Type B pancreatic cell (in vitro differentiated cells): ENCODE measurements at regions not wholly inside any gene's neighbourhood (a gene's known extent, or its start where the extent isn't known, plus 50 kb on each side); places are given as distances from the start of the nearest gene placed in this dataset.

ENCODE experiments used
- DNase-seq: peaks from one replicate; pipeline ENCODE4 v3.0.0; 2021; ENCODE audit warnings: mixed read lengths; ENCODE audit not compliant: unreplicated experiment; ENCODE audit errors: extremely low spot score
- H3K27ac Mint-ChIP-seq: 2 replicates; pipeline ENCODE4 v1.8.0; 2021; ENCODE audit warnings: mild to moderate bottlenecking, mixed read lengths
- H3K27me3 Mint-ChIP-seq: 2 replicates; pipeline ENCODE4 v1.8.0; 2021; ENCODE audit warnings: mixed read lengths
- H3K36me3 Mint-ChIP-seq: 2 replicates; pipeline ENCODE4 v1.8.0; 2021; ENCODE audit warnings: mixed read lengths
- H3K4me1 Mint-ChIP-seq: one replicate; pipeline ENCODE4 v1.8.0; 2021; ENCODE audit warnings: mixed read lengths; ENCODE audit not compliant: unreplicated experiment
- H3K4me3 Mint-ChIP-seq: 2 replicates; pipeline ENCODE4 v1.8.0; 2021; ENCODE audit warnings: mild to moderate bottlenecking, mixed read lengths
- H3K9me3 Mint-ChIP-seq: 2 replicates; pipeline ENCODE4 v1.8.0; 2021; ENCODE audit warnings: mixed read lengths
- CTCF ChIP-seq: fragments of 200-600 bp; sonication (generic); conservative IDR thresholded peaks from 2 replicates; pipeline ENCODE4 v1.5.0; 2021; ENCODE audit warnings: antibody characterized with exemption, mild to moderate bottlenecking

DNA sequence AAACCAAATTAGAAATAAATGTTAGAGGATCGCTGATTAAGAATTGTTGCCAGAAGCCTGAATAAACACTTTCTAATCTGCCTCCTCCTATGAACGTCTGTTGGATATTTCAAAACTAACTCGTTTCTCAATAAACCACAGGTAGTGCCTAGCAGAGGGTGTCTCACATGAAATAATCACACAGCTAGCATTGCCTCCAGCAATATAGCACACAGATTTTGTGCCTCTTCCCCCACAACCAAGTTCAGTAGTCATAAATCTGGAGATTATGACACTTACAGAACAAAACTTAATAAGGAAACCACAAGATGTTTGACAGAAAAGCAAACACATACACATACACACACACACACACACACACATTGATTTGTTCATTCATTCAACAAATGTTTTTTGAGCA lies 173.2 kb upstream of the CDH10 start:
- H3K27me3 Mint-ChIP-seq, result no peaks in the 10 kb centered on the region
- no peak overlapping the region for H3K4me3 Mint-ChIP-seq
- H3K9me3 Mint-ChIP-seq, result peaks cover 3% of the 10 kb centered on the region
- H3K27ac Mint-ChIP-seq, result no peak overlapping the region
- no peaks in the 10 kb centered on the region for H3K36me3 Mint-ChIP-seq
- H3K4me1 Mint-ChIP-seq, result no peaks in the 10 kb centered on the region
- TF ChIP-seq CTCF, result no peak
- DNase-seq, result no peak

- no peak for DNase-seq
- no peaks in the 10 kb centered on the region for H3K4me1 Mint-ChIP-seq
- H3K4me3 Mint-ChIP-seq, result no peak overlapping the region
- no peak for TF ChIP-seq CTCF
- peaks cover 3% of the 10 kb centered on the region for H3K9me3 Mint-ChIP-seq
- no peaks in the 10 kb centered on the region for H3K27me3 Mint-ChIP-seq
- no peaks in the 10 kb centered on the region for H3K36me3 Mint-ChIP-seq
- no peak overlapping the region for H3K27ac Mint-ChIP-seq
These were observed 171.4 kb upstream of the CDH10 start for GRCh38 chr5:24816206-24816605.

DNA sequence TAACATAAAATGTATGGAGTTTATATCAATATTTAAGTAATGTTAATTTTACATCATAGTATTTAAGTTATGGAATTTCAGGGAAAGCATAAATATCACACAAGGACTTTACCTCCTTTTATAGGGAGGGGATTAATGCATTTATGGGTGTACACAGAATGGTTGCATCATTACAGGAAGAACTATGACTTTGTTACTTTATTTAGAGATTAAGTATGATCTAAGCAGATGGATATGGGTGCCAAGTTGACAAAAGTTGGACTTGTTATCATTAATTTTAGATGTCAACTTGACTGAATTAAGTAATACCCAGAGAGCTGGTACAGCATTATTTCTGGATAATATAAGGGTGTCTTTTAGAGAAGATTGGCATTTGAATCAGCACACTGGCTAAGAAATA lies 160.5 kb upstream of the CDH10 start:
- Mint-ChIP-seq H3K27me3 (no peaks in the 10 kb centered on the region), H3K4me1 (no peaks in the 10 kb centered on the region), H3K27ac (no peak overlapping the region), H3K4me3 (no peak overlapping the region), H3K9me3 (no peaks in the 10 kb centered on the region), H3K36me3 (no peaks in the 10 kb centered on the region)
- no peak for TF ChIP-seq CTCF
- no peak for DNase-seq

GRCh38 chr5:24804221-24804681 lies 159.5 kb upstream of the CDH10 start:
- Mint-ChIP-seq H3K4me1 (no peaks in the 10 kb centered on the region), H3K27ac (no peak overlapping the region), H3K36me3 (no peaks in the 10 kb centered on the region)

DNA sequence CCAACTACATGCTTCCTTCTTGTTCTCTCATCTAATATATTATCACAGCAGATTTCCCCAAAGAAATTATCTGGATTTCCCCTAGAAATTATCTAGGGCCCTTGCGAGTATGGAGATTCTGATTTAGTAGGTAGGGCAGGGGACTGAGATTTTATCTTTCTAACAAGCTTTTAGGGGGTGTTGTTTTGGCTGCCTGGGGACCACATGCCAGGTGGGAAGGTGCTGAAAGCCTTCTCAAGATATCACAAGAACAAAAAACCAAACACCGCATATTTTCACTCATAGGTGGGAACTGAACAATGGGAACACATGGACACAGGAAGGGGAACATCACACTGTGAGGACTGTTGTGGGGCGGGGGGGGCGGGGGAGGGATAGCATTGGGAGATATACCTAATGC lies 146.5 kb upstream of the CDH10 start:
- Mint-ChIP-seq H3K9me3 (no peaks in the 10 kb centered on the region), H3K27me3 (no peaks in the 10 kb centered on the region), H3K27ac (no peak overlapping the region), H3K36me3 (no peaks in the 10 kb centered on the region), H3K4me1 (no peaks in the 10 kb centered on the region), H3K4me3 (no peak overlapping the region)
- TF ChIP-seq CTCF, result no peak
- no peak for DNase-seq

More at GRCh38 chr5:24804221-24804681, 159.5 kb upstream of the CDH10 start:
- H3K9me3 Mint-ChIP-seq, result no peaks in the 10 kb centered on the region
- H3K27me3 Mint-ChIP-seq, result no peaks in the 10 kb centered on the region
- H3K4me3 Mint-ChIP-seq, result no peak overlapping the region
- TF ChIP-seq CTCF, result no peak
- no peak for DNase-seq
